Chondrocyte (in vitro differentiated cells): ENCODE measurements at regions not wholly inside any gene's neighbourhood (a gene's known extent, or its start where the extent isn't known, plus 50 kb on each side); places are given as distances from the start of the nearest gene placed in this dataset.
"Not testable (repeated sequence)": the region's sequence is repeated elsewhere in the genome, so short reads cannot be mapped to it uniquely, and the experiment has no call there.

Source experiments
- DNase-seq: peaks from one replicate; pipeline ENCODE4 v3.0.0; 2021; ENCODE audit warnings: mixed read lengths, low spot score
- H3K27ac Mint-ChIP-seq: one replicate; pipeline ENCODE4 v1.8.0; 2021; ENCODE audit warnings: mild to moderate bottlenecking, moderate library complexity, mixed read lengths; ENCODE audit not compliant: unreplicated experiment
- H3K27me3 Mint-ChIP-seq: 2 replicates; pipeline ENCODE4 v1.8.0; 2021; ENCODE audit warnings: low read depth, mixed read lengths
- H3K36me3 Mint-ChIP-seq: 2 replicates; pipeline ENCODE4 v1.8.0; 2021; ENCODE audit warnings: low read depth, mixed read lengths
- H3K4me1 Mint-ChIP-seq: 2 replicates; pipeline ENCODE4 v1.8.0; 2021; ENCODE audit warnings: low read depth, mild to moderate bottlenecking, mixed read lengths
- H3K4me3 Mint-ChIP-seq: one replicate; pipeline ENCODE4 v1.8.0; 2021; ENCODE audit warnings: mild to moderate bottlenecking, moderate library complexity, mixed read lengths; ENCODE audit not compliant: unreplicated experiment
- H3K9me3 Mint-ChIP-seq: 2 replicates; pipeline ENCODE4 v1.8.0; 2021; ENCODE audit warnings: low read depth, mixed read lengths
- CTCF ChIP-seq: fragments of 200-600 bp; sonication (generic); IDR thresholded peaks from 2 replicates; pipeline ENCODE4 v1.5.0; 2021; ENCODE audit warnings: antibody characterized with exemption, mild to moderate bottlenecking, moderate library complexity

DNA sequence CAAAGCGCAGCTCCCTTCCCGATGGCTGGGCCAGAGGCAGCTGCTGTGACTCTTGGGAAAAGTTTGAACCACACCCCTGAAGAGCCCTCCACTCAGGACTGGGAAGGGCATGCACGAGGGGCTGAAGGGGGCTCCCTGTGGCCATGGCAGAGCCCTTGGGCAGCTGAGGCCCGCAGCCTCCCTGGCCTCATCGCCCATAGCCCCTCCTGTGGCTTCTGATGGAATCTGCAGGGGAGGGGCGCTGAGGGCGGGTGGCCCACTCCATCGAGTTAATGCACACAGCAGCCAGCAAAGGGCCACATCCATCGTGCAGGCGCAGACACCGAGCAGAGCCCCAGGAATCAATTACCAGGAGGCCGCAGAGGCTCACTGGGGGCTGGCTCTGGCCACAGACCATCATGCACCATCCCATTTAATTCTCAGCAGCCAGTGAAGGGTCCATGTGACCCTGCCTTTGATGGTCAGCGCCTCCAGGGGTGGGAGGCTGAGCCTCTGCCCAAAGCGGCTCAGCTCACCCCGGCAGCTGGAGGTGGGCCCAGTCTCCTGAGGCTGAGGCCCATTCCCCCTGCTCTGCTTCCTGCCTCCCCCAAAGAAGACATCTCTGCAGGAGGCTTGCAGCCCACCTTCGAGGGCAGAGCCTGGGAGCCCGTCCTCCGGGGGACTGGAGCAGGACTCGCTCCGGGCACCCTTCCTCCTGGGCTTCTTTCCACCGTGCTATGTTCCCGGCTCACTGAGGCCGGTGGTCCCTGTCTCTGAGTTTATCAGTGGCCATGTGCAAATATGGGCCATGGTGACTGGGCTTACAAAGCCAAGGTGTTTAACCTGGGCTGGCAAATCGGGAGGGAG is 1410.2 kb downstream of the BRD1 start:
- Mint-ChIP-seq H3K4me1 (no peaks in the 10 kb centered on the region), H3K27ac (no peak overlapping the region), H3K27me3 (no peaks in the 10 kb centered on the region), H3K36me3 (no peaks in the 10 kb centered on the region), H3K4me3 (no peak overlapping the region), H3K9me3 (no peaks in the 10 kb centered on the region)
- DNase-seq = no peak
- no peak for TF ChIP-seq CTCF

DNA sequence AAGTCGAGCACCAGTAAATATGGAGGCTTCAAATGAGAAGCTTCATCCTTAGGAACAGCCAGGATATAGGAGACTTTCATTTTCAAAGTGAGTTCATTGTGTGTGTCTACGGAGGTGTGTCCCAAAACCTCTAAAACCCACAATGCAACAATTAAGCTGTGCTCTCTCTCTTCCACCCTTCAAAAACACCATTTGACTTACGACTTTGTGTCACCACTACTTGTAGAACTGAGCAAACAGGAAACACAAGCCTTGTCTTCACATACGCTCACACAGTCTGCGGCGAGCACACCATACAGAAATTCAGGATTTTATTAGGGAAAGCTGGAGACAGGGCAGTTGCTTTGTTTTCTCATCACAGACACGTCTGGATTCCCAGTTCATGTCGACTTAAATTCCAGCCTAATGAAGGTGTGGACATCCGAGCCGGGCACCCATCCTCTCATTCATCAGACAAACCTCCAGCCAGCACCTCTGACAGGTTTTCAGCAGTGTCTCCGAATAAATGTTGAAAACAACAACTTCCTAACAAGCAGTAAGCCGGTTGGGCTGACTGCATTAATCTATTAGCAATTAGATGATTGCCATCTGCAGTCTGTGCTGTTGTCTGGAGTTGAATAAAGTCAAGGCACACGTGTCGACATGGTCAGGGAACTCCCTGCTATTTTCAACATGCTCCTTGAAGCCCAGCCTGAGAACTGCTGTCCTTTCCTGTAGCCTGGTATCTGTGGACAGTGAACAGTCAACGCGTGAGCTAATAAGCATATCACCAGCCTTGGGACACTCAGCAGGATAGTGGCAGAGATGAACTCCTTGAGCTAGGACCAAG is 1411.1 kb downstream of the BRD1 start:
- Mint-ChIP-seq H3K27ac (no peak overlapping the region), H3K4me1 (no peaks in the 10 kb centered on the region), H3K27me3 (peaks cover under 1% of the 10 kb centered on the region), H3K9me3 (no peaks in the 10 kb centered on the region), H3K36me3 (no peaks in the 10 kb centered on the region), H3K4me3 (no peak overlapping the region)
- no peak for TF ChIP-seq CTCF
- no peak for DNase-seq

DNA sequence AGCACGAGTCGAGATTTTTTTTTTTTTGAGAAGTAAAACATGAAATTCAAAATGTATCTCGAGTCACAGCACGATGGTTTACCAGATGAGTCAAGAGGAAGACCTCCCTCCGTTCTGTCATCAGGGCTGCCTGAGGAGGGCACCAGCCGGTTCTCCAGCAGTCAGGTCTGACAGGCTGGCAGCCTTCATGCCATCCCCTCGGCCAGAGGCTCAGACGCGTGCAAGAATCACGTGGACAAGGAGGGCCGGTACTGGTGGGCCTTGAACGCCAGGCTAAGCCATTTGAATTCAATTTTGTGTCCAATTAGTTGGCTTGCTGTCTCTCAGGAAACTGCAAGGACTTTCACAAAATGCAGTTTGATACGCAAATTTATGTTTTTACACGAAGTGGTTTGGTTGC is 1412.2 kb downstream of the BRD1 start:
- H3K27me3 Mint-ChIP-seq = peaks cover 9% of the 10 kb centered on the region
- no peak overlapping the region for H3K27ac Mint-ChIP-seq
- no peaks in the 10 kb centered on the region for H3K9me3 Mint-ChIP-seq
- no peak overlapping the region for H3K4me3 Mint-ChIP-seq
- H3K4me1 Mint-ChIP-seq = no peaks in the 10 kb centered on the region
- no peak for DNase-seq
- no peaks in the 10 kb centered on the region for H3K36me3 Mint-ChIP-seq
- TF ChIP-seq CTCF = no peak

DNA sequence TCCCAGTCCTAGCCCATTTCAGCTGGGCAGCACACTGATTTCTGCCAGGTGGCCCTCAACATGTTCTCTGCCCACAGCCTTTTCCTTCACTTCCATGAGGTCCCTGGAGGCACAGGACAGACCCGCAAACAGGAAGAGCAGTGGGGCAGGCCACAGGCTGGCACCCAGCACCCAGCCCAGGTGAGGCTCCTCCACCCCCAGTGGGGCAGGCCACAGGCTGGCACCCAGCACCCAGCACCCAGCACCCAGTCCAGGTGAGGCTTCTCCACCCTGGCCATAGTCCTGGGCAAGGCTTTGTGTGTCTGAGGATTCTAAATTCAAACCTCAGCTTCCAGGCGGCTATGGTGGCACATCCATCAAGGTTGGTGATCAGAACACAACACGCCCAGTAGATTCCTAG is 1413.0 kb downstream of the BRD1 start:
- Mint-ChIP-seq H3K27ac (no peak overlapping the region), H3K4me3 (no peak overlapping the region), H3K4me1 (no peaks in the 10 kb centered on the region), H3K36me3 (no peaks in the 10 kb centered on the region), H3K9me3 (no peaks in the 10 kb centered on the region), H3K27me3 (peaks cover 13% of the 10 kb centered on the region)
- no peak for DNase-seq
- no peak for TF ChIP-seq CTCF

- not testable (repeated sequence) for H3K36me3 Mint-ChIP-seq, H3K4me1 Mint-ChIP-seq, H3K9me3 Mint-ChIP-seq, DNase-seq, H3K27ac Mint-ChIP-seq, H3K4me3 Mint-ChIP-seq
- H3K27me3 Mint-ChIP-seq = peaks cover 22% of the 10 kb centered on the region
Observed at GRCh38 chr22:48412931-48413330, 1414.7 kb downstream of the BRD1 start.
